Activated CD8-positive, alpha-beta T cell treated with anti-CD3 and anti-CD28 coated beads for 36 hours (primary cell): ENCODE measurements at regions not wholly inside any gene's neighbourhood (a gene's known extent, or its start where the extent isn't known, plus 50 kb on each side); places are given as distances from the start of the nearest gene placed in this dataset.

Experiments
- ATAC-seq: fragments of 200-7000 bp; cut with Tn5 transposase; one replicate; pipeline ENCODE4 v1.10.0; 2021; ENCODE audit warnings: mild to moderate bottlenecking, moderate library complexity
- CTCF ChIA-PET: fragments of 350-600 bp; sonication (Branson Sonifier 250); formaldehyde crosslinking; loops from one replicate; lab custom pipeline; 2021; ENCODE audit warnings: antibody characterized with exemption; lab: Charles Lee
- POLR2A ChIA-PET: fragments of 350-600 bp; sonication (Branson Sonifier 250); formaldehyde crosslinking; loops from one replicate; lab custom pipeline; 2021; ENCODE audit warnings: antibody characterized with exemption; lab: Charles Lee
- DNase-seq: peaks from one replicate; pipeline ENCODE4 v3.0.0-alpha.2; 2020
- H3K27ac Mint-ChIP-seq: one replicate; pipeline ENCODE4 v1.8.0; 2021; ENCODE audit warnings: mild to moderate bottlenecking, mixed read lengths
- H3K27me3 Mint-ChIP-seq: one replicate; pipeline ENCODE4 v1.8.0; 2021; ENCODE audit warnings: mixed read lengths
- H3K36me3 Mint-ChIP-seq: one replicate; pipeline ENCODE4 v1.8.0; 2021; ENCODE audit warnings: low read depth, mixed read lengths
- H3K4me1 Mint-ChIP-seq: one replicate; pipeline ENCODE4 v1.8.0; 2021; ENCODE audit warnings: low read depth, mixed read lengths
- H3K4me3 Mint-ChIP-seq: one replicate; pipeline ENCODE4 v1.8.0; 2021; ENCODE audit warnings: mild to moderate bottlenecking, moderate library complexity, mixed read lengths
- H3K9me3 Mint-ChIP-seq: one replicate; pipeline ENCODE4 v1.8.0; 2021; ENCODE audit warnings: mixed read lengths
- CTCF ChIP-seq: fragments of 200-600 bp; IDR thresholded peaks from one replicate; pipeline ENCODE4 v1.8.0; 2022; ENCODE audit warnings: antibody characterized with exemption, mild to moderate bottlenecking
- intact Hi-C: fragments of 100-400 bp; cut with micrococcal nuclease; formaldehyde crosslinking; loops from one replicate; pipeline ENCODE4 v1.10.0; 2022

- DNase-seq (no peak), ATAC-seq (no peak)
- CTCF ChIA-PET, result no interaction called here
- no peak overlapping the region for H3K4me3 Mint-ChIP-seq
- no peak overlapping the region for H3K27ac Mint-ChIP-seq
- POLR2A ChIA-PET, result interaction anchor here (0.6 kb wide), 2 partner anchors 27 to 400 kb away, joined by 3 read pairs; no protein-coding TSS in a partner anchor
- intact Hi-C loops, result no loop called here
- H3K9me3 Mint-ChIP-seq, result no peaks in the 10 kb centered on the region
- peaks cover 2% of the 10 kb centered on the region for H3K27me3 Mint-ChIP-seq
- no peak for TF ChIP-seq CTCF
- no peaks in the 10 kb centered on the region for H3K36me3 Mint-ChIP-seq
- H3K4me1 Mint-ChIP-seq, result no peaks in the 10 kb centered on the region
Measured at GRCh38 chr3:72295962-72296450, 511.1 kb upstream of the PROK2 start.

- ATAC-seq, result no peak
- Mint-ChIP-seq H3K27me3 (peaks cover 6% of the 10 kb centered on the region), H3K27ac (no peak overlapping the region), H3K4me1 (no peaks in the 10 kb centered on the region), H3K36me3 (no peaks in the 10 kb centered on the region), H3K4me3 (no peak overlapping the region), H3K9me3 (no peaks in the 10 kb centered on the region)
- TF ChIP-seq CTCF, result no peak
- no peak for DNase-seq
- intact Hi-C loops, result no loop called here
- ChIA-PET POLR2A (interaction anchor here (0.6 kb wide), 1 partner anchor 27 kb away, joined by 3 read pairs; no protein-coding TSS in a partner anchor), CTCF (interaction anchor here (0.7 to 1.2 kb wide), 2 partner anchors 10 to 17 kb away, joined by 3 to 4 read pairs; no protein-coding TSS in a partner anchor)
Measured at GRCh38 chr3:72295276-72295961, 510.5 kb upstream of the PROK2 start.

- POLR2A ChIA-PET, result no interaction called here
- ATAC-seq, result no peak
- intact Hi-C loops, result no loop called here
- Mint-ChIP-seq H3K36me3 (no peaks in the 10 kb centered on the region), H3K27ac (no peak overlapping the region), H3K9me3 (no peaks in the 10 kb centered on the region), H3K4me3 (no peak overlapping the region), H3K27me3 (peaks cover 12% of the 10 kb centered on the region), H3K4me1 (peaks cover 16% of the 10 kb centered on the region)
- no peak for TF ChIP-seq CTCF
- no peak for DNase-seq
- CTCF ChIA-PET, result interaction anchor here (0.6 kb wide), 1 partner anchor 84 kb away, joined by 3 read pairs; no protein-coding TSS in a partner anchor
Measured at GRCh38 chr3:72290859-72291638, 506.1 kb upstream of the PROK2 start.

GRCh38 chr3:72289692-72290071 is 504.7 kb upstream of the PROK2 start:
- H3K36me3 Mint-ChIP-seq, result no peaks in the 10 kb centered on the region
- POLR2A ChIA-PET, result interaction anchor here (0.6 kb wide), 1 partner anchor 103 kb away, joined by 3 read pairs; no protein-coding TSS in a partner anchor
- no peak for TF ChIP-seq CTCF
- H3K9me3 Mint-ChIP-seq, result no peaks in the 10 kb centered on the region
- H3K4me1 Mint-ChIP-seq, result peaks cover 16% of the 10 kb centered on the region
- H3K27ac Mint-ChIP-seq, result no peak overlapping the region
- ATAC-seq (no peak), DNase-seq (no peak)
- CTCF ChIA-PET, result no interaction called here
- H3K27me3 Mint-ChIP-seq, result peaks cover 12% of the 10 kb centered on the region
- H3K4me3 Mint-ChIP-seq, result no peak overlapping the region
- intact Hi-C loops, result no loop called here
